Subcutaneous abdominal adipose tissue (tissue), 5 donors: ENCODE measurements at regions not wholly inside any gene's neighbourhood (a gene's known extent, or its start where the extent isn't known, plus 50 kb on each side); places are given as distances from the start of the nearest gene placed in this dataset.
A peak's percentile ranks its signal among the peaks of the same experiment; 100 is the strongest.

Experiments used
- H3K27ac ChIP-seq: one replicate; pipeline ENCODE4 v1.7.0; 2013; ENCODE audit warnings: low read depth, mild to moderate bottlenecking, inconsistent platforms, low read length, moderate library complexity
- H3K27me3 ChIP-seq, 5 donors: one replicate each; pipeline ENCODE4 v1.7.0; 2013; ENCODE audit warnings: low read length in 5 of 5, inconsistent platforms in 1 of 5; ENCODE audit not compliant: control insufficient read depth in 5 of 5, insufficient read depth in 4 of 5
- H3K36me3 ChIP-seq, 5 donors: one replicate each; pipeline ENCODE4 v1.7.0; 2013; ENCODE audit warnings: low read length in 5 of 5; ENCODE audit not compliant: control insufficient read depth in 5 of 5, insufficient read depth in 5 of 5
- H3K4me1 ChIP-seq, 5 donors: one replicate each; pipeline ENCODE4 v1.7.0; 2013; ENCODE audit warnings: low read length in 5 of 5, mild to moderate bottlenecking in 3 of 5, moderate library complexity in 1 of 5; ENCODE audit not compliant: control insufficient read depth in 5 of 5, insufficient read depth in 5 of 5
- H3K4me3 ChIP-seq, 5 donors: one replicate each; pipeline ENCODE4 v1.7.0; 2013; ENCODE audit warnings: low read length in 5 of 5, low read depth in 1 of 5
- H3K9ac ChIP-seq, 5 donors: one replicate each; pipeline ENCODE4 v1.7.0; 2013; ENCODE audit warnings: low read length in 5 of 5, mild to moderate bottlenecking in 4 of 5, moderate library complexity in 3 of 5
- H3K9me3 ChIP-seq, 5 donors: one replicate each; pipeline ENCODE4 v1.7.0; 2013; ENCODE audit warnings: low read length in 5 of 5; ENCODE audit not compliant: control insufficient read depth in 5 of 5
- donor health status: healthy.
- donor health status: healthy.
- donor health status: healthy.
- donor health status: healthy.
- donor health status: healthy.

- no peaks in the 10 kb centered on the region for H3K9me3 ChIP-seq
- no peaks in the 10 kb centered on the region for H3K36me3 ChIP-seq
- no peaks in the 10 kb centered on the region for H3K27me3 ChIP-seq
- no peaks in the 10 kb centered on the region for H3K4me1 ChIP-seq
- H3K27ac ChIP-seq, result no peak overlapping the region
- H3K9ac ChIP-seq, result no peak overlapping the region
- no peak overlapping the region for H3K4me3 ChIP-seq
Observed at GRCh38 chr12:126798449-126798848, 1468.5 kb upstream of the TMEM132C start.

GRCh38 chr12:126807312-126807865 is 1459.6 kb upstream of the TMEM132C start:
- Histone ChIP-seq H3K27ac (no peak overlapping the region), H3K4me1 (no peaks in the 10 kb centered on the region), H3K9ac (no peak overlapping the region), H3K27me3 (peaks cover 0 to 5% (median 0%) of the 10 kb centered on the region in 5 donors), H3K9me3 (no peaks in the 10 kb centered on the region), H3K4me3 (no peak overlapping the region), H3K36me3 (no peaks in the 10 kb centered on the region)

- H3K4me1 ChIP-seq, result no peaks in the 10 kb centered on the region
- no peaks in the 10 kb centered on the region for H3K9me3 ChIP-seq
- H3K9ac ChIP-seq, result no peak overlapping the region
- H3K27ac ChIP-seq, result no peak overlapping the region
- H3K4me3 ChIP-seq, result no peak overlapping the region
- no peaks in the 10 kb centered on the region for H3K36me3 ChIP-seq
- peaks cover 0 to 5% (median 0%) of the 10 kb centered on the region in 5 donors for H3K27me3 ChIP-seq
Observed at GRCh38 chr12:126811391-126811790, 1455.6 kb upstream of the TMEM132C start.

- Histone ChIP-seq H3K9ac (no peak overlapping the region), H3K27ac (no peak overlapping the region), H3K27me3 (no peaks in the 10 kb centered on the region), H3K4me3 (peak overlapping the region in 1 of 5 donors; percentile 16), H3K4me1 (no peaks in the 10 kb centered on the region), H3K9me3 (peaks cover 0 to 17% (median 7%) of the 10 kb centered on the region in 5 donors), H3K36me3 (no peaks in the 10 kb centered on the region)
Observed at GRCh38 chr12:126819554-126819953, 1447.4 kb upstream of the TMEM132C start.

- no peaks in the 10 kb centered on the region for H3K4me1 ChIP-seq
- no peak overlapping the region for H3K27ac ChIP-seq
- H3K36me3 ChIP-seq, result no peaks in the 10 kb centered on the region
- H3K27me3 ChIP-seq, result peaks cover 0 to 3% (median 0%) of the 10 kb centered on the region in 5 donors
- no peak overlapping the region for H3K9ac ChIP-seq
- H3K4me3 ChIP-seq, result no peak overlapping the region
- H3K9me3 ChIP-seq, result peaks cover 0 to 29% (median 6%) of the 10 kb centered on the region in 5 donors
Observed at GRCh38 chr12:126830778-126831680, 1435.9 kb upstream of the TMEM132C start.

- no peaks in the 10 kb centered on the region for H3K4me1 ChIP-seq
- H3K9me3 ChIP-seq, result peaks cover 10 to 45% (median 29%) of the 10 kb centered on the region in 5 donors
- H3K27ac ChIP-seq, result no peak overlapping the region
- H3K27me3 ChIP-seq, result peaks cover 0 to under 1% (median 0%) of the 10 kb centered on the region in 5 donors
- no peak overlapping the region for H3K4me3 ChIP-seq
- no peak overlapping the region for H3K9ac ChIP-seq
- no peaks in the 10 kb centered on the region for H3K36me3 ChIP-seq
Observed at GRCh38 chr12:126837697-126838096, 1429.3 kb upstream of the TMEM132C start.

GRCh38 chr12:126843915-126844669 is 1422.9 kb upstream of the TMEM132C start:
- H3K36me3 ChIP-seq, result no peaks in the 10 kb centered on the region
- H3K4me1 ChIP-seq, result no peaks in the 10 kb centered on the region
- no peaks in the 10 kb centered on the region for H3K27me3 ChIP-seq
- H3K9me3 ChIP-seq, result no peaks in the 10 kb centered on the region
- no peak overlapping the region for H3K9ac ChIP-seq
- no peak overlapping the region for H3K4me3 ChIP-seq
- no peak overlapping the region for H3K27ac ChIP-seq

- Histone ChIP-seq H3K27ac (no peak overlapping the region), H3K36me3 (no peaks in the 10 kb centered on the region), H3K9me3 (no peaks in the 10 kb centered on the region), H3K9ac (no peak overlapping the region), H3K4me3 (no peak overlapping the region), H3K4me1 (no peaks in the 10 kb centered on the region), H3K27me3 (no peaks in the 10 kb centered on the region)
Observed at GRCh38 chr12:126847005-126847629, 1419.9 kb upstream of the TMEM132C start.

- no peaks in the 10 kb centered on the region for H3K4me1 ChIP-seq
- H3K9ac ChIP-seq, result no peak overlapping the region
- H3K9me3 ChIP-seq, result no peaks in the 10 kb centered on the region
- no peaks in the 10 kb centered on the region for H3K27me3 ChIP-seq
- H3K36me3 ChIP-seq, result no peaks in the 10 kb centered on the region
- no peak overlapping the region for H3K27ac ChIP-seq
- H3K4me3 ChIP-seq, result no peak overlapping the region
Observed at GRCh38 chr12:126855768-126856167, 1411.2 kb upstream of the TMEM132C start.
